Liver (tissue), 8 donors: ENCODE measurements at regions not wholly inside any gene's neighbourhood (a gene's known extent, or its start where the extent isn't known, plus 50 kb on each side); places are given as distances from the start of the nearest gene placed in this dataset.
A peak's percentile ranks its signal among the peaks of the same experiment; 100 is the strongest.

Source experiments
- DNase-seq: peaks from one replicate; pipeline ENCODE4 v3.0.0-alpha.2; 2017; ENCODE audit warnings: low spot score
- H3K27ac ChIP-seq, 2 donors: one replicate each; pipeline ENCODE4 v1.7.0; 2013; ENCODE audit warnings: inconsistent platforms in 2 of 2, low read length in 2 of 2, control low read depth in 1 of 2, low read depth in 1 of 2, mild to moderate bottlenecking in 1 of 2
- H3K27me3 ChIP-seq, 4 donors: one replicate each; pipeline versions ENCODE4 v1.6.1 to v1.7.0; 2013; ENCODE audit warnings: low read length in 3 of 4, inconsistent platforms in 1 of 4, mild to moderate bottlenecking in 1 of 4, moderate library complexity in 1 of 4; ENCODE audit not compliant: control insufficient read depth in 4 of 4, insufficient read depth in 4 of 4
- H3K36me3 ChIP-seq, 4 donors: one replicate each; pipeline versions ENCODE4 v1.6.1 to v1.7.0; 2013; ENCODE audit warnings: low read length in 3 of 4, mild to moderate bottlenecking in 3 of 4, low read depth in 1 of 4, moderate library complexity in 1 of 4; ENCODE audit not compliant: control insufficient read depth in 4 of 4, insufficient read depth in 3 of 4
- H3K4me1 ChIP-seq, 4 donors: one replicate each; pipeline versions ENCODE4 v1.6.1 to v1.7.0; 2013; ENCODE audit warnings: low read length in 3 of 4, mild to moderate bottlenecking in 3 of 4, moderate library complexity in 1 of 4; ENCODE audit not compliant: control insufficient read depth in 4 of 4, insufficient read depth in 4 of 4
- H3K4me3 ChIP-seq, 3 donors: one replicate each; pipeline versions ENCODE4 v1.6.1 to v1.7.0; 2013; ENCODE audit warnings: low read length in 3 of 3, control low read depth in 1 of 3, low read depth in 1 of 3, mild to moderate bottlenecking in 1 of 3
- H3K9ac ChIP-seq, 2 donors: one replicate each; pipeline ENCODE4 v1.7.0; 2013; ENCODE audit warnings: low read length in 2 of 2, mild to moderate bottlenecking in 2 of 2, moderate library complexity in 2 of 2, control low read depth in 1 of 2, low read depth in 1 of 2
- H3K9me3 ChIP-seq, 4 donors: one replicate each; pipeline versions ENCODE4 v1.6.1 to v1.7.0; 2013; ENCODE audit warnings: low read length in 3 of 4; ENCODE audit not compliant: control insufficient read depth in 4 of 4
- EGR1 ChIP-seq, 2 donors: IDR thresholded peaks; 2 replicates each; pipeline ENCODE4 v1.6.1; 2016 to 2018; ENCODE audit warnings: antibody characterized with exemption in 2 of 2, low read depth in 2 of 2
- GABPA ChIP-seq, 2 donors: IDR thresholded peaks in 1 of 2; conservative IDR thresholded peaks in 1 of 2; 2 replicates each; pipeline ENCODE4 v1.6.1; 2016; ENCODE audit warnings: antibody characterized with exemption in 2 of 2, mild to moderate bottlenecking in 1 of 2, moderate library complexity in 1 of 2
- HNF4A ChIP-seq, 2 donors: conservative IDR thresholded peaks; 2 replicates each; pipeline ENCODE4 v1.6.1; 2016; ENCODE audit warnings: antibody characterized with exemption in 2 of 2, mild to moderate bottlenecking in 2 of 2
- HNF4G ChIP-seq: IDR thresholded peaks from 2 replicates; pipeline ENCODE4 v1.6.1; 2016; ENCODE audit warnings: antibody characterized with exemption
- RAD21 ChIP-seq, 2 donors: IDR thresholded peaks; 2 replicates each; pipeline ENCODE4 v1.6.1; 2016; ENCODE audit warnings: antibody characterized with exemption in 2 of 2, mild to moderate bottlenecking in 2 of 2
- SP1 ChIP-seq: IDR thresholded peaks from 2 replicates; pipeline ENCODE4 v1.6.1; 2018; ENCODE audit warnings: antibody characterized with exemption, mild to moderate bottlenecking
- TAF1 ChIP-seq: conservative IDR thresholded peaks from 2 replicates; pipeline ENCODE4 v1.6.1; 2016; ENCODE audit warnings: antibody characterized with exemption, mild to moderate bottlenecking
- WGBS: extraction: QIAGEN DNeasy Blood & Tissue Kit; methylation state at CpG from one replicate; pipeline ENCODE4 v1.1.7; 2013; 5-methylcytosine and 5-hydroxymethylcytosine counted together
- TF ChIP-seq, protein P1 (sequence below): IDR thresholded peaks from 2 replicates; pipeline ENCODE4 v1.6.1; 2016; ENCODE audit warnings: antibody characterized with exemption
- TF ChIP-seq, protein P2 (sequence below): fragments of 150-350 bp; IDR thresholded peaks from 2 replicates; pipeline ENCODE4 v1.5.1; 2017; ENCODE audit warnings: improper control_type of control experiment, low read depth, low read length; ENCODE audit not compliant: missing input control
- TF ChIP-seq, protein P3 (sequence below): IDR thresholded peaks from 2 replicates; pipeline ENCODE4 v1.6.1; 2016; ENCODE audit warnings: antibody characterized with exemption, mild to moderate bottlenecking
- donor health status: healthy.
- donor health status: healthy.
- donor health status: healthy.
- donor health status: healthy.
- donor health status: healthy.

GRCh38 chr10:57849691-57850357 is 417.9 kb downstream of the IPMK start:
- Histone ChIP-seq H3K9ac (no peak overlapping the region), H3K27ac (no peak overlapping the region), H3K36me3 (no peaks in the 10 kb centered on the region), H3K27me3 (no peaks in the 10 kb centered on the region), H3K4me1 (peaks cover 0 to 13% (median 4%) of the 10 kb centered on the region in 4 donors), H3K9me3 (no peaks in the 10 kb centered on the region), H3K4me3 (no peak overlapping the region)
- WGBS, result 28% methylated on average over 1 of the region's 1 CpG
- DNase-seq, result no peak
- no peak for TF ChIP-seq TAF1
- TF ChIP-seq, protein P1, sequence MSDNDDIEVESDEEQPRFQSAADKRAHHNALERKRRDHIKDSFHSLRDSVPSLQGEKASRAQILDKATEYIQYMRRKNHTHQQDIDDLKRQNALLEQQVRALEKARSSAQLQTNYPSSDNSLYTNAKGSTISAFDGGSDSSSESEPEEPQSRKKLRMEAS, result no peak
- no peak for TF ChIP-seq HNF4A (conservative IDR thresholded peaks at IDR 0.05)
- TF ChIP-seq GABPA (IDR thresholded peaks at IDR 0.05 in 1 of 2, conservative IDR thresholded peaks at IDR 0.05 in 1 of 2), result no peak
- TF ChIP-seq RAD21 (IDR thresholded peaks at IDR 0.05), result peak; percentile 83 to 84
- TF ChIP-seq, protein P2, sequence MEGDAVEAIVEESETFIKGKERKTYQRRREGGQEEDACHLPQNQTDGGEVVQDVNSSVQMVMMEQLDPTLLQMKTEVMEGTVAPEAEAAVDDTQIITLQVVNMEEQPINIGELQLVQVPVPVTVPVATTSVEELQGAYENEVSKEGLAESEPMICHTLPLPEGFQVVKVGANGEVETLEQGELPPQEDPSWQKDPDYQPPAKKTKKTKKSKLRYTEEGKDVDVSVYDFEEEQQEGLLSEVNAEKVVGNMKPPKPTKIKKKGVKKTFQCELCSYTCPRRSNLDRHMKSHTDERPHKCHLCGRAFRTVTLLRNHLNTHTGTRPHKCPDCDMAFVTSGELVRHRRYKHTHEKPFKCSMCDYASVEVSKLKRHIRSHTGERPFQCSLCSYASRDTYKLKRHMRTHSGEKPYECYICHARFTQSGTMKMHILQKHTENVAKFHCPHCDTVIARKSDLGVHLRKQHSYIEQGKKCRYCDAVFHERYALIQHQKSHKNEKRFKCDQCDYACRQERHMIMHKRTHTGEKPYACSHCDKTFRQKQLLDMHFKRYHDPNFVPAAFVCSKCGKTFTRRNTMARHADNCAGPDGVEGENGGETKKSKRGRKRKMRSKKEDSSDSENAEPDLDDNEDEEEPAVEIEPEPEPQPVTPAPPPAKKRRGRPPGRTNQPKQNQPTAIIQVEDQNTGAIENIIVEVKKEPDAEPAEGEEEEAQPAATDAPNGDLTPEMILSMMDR, result peak; percentile 64
- TF ChIP-seq HNF4G, result no peak
- no peak for TF ChIP-seq SP1
- TF ChIP-seq, protein P3, sequence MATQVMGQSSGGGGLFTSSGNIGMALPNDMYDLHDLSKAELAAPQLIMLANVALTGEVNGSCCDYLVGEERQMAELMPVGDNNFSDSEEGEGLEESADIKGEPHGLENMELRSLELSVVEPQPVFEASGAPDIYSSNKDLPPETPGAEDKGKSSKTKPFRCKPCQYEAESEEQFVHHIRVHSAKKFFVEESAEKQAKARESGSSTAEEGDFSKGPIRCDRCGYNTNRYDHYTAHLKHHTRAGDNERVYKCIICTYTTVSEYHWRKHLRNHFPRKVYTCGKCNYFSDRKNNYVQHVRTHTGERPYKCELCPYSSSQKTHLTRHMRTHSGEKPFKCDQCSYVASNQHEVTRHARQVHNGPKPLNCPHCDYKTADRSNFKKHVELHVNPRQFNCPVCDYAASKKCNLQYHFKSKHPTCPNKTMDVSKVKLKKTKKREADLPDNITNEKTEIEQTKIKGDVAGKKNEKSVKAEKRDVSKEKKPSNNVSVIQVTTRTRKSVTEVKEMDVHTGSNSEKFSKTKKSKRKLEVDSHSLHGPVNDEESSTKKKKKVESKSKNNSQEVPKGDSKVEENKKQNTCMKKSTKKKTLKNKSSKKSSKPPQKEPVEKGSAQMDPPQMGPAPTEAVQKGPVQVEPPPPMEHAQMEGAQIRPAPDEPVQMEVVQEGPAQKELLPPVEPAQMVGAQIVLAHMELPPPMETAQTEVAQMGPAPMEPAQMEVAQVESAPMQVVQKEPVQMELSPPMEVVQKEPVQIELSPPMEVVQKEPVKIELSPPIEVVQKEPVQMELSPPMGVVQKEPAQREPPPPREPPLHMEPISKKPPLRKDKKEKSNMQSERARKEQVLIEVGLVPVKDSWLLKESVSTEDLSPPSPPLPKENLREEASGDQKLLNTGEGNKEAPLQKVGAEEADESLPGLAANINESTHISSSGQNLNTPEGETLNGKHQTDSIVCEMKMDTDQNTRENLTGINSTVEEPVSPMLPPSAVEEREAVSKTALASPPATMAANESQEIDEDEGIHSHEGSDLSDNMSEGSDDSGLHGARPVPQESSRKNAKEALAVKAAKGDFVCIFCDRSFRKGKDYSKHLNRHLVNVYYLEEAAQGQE, result no peak

DNA sequence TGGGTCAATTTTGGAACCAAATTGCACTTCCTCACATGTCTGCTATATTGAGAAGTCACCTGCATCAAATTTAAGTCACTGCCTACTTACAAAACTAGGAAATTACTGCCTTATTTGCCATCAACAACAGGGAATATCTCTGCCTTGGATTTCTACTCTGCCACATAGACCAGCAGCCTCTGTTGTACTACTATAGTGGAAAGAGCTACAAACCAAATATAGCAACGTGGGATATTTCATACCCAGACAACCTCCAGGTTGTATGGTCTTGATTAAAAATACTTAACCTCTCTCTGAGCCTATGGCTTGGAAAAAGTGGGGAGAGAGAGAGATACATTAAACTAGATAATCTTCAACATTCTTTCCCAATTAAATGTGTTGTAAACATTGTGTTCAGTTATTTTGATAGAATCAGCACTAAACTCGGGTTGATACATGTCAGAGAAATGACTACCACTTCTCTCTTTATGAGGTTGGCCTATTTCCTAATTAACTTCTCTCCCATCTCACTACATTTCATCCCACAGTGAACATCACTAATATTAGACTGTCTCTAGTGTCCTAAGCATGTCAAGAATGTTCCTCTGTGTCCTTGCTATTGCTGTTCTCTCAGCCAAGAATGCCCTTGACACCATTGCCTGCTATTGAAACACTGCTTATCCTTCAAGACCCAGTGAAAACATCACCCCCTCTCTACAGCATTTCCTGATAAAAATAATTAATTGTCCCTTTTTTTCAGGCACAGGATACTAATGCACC is 421.2 kb downstream of the IPMK start:
- Histone ChIP-seq H3K4me3 (no peak overlapping the region), H3K9ac (no peak overlapping the region), H3K36me3 (no peaks in the 10 kb centered on the region), H3K9me3 (no peaks in the 10 kb centered on the region), H3K27me3 (no peaks in the 10 kb centered on the region), H3K27ac (no peak overlapping the region), H3K4me1 (peaks cover 0 to 15% (median 12%) of the 10 kb centered on the region in 4 donors)
- DNase-seq, result no peak
- WGBS, result 83% methylated on average over 2 of the region's 2 CpGs
- no peak for TF ChIP-seq HNF4G
- no peak for TF ChIP-seq EGR1 (IDR thresholded peaks at IDR 0.05; ENCODE audit: low read depth in 2 of 2)
- no peak for TF ChIP-seq TAF1
